IMR-90 (cell line): ENCODE measurements at regions not wholly inside any gene's neighbourhood (a gene's known extent, or its start where the extent isn't known, plus 50 kb on each side); places are given as distances from the start of the nearest gene placed in this dataset.

ENCODE experiments used
- ATAC-seq: fragments of 200-7000 bp; cut with Tn5 transposase; 2 replicates; pipeline ENCODE4 v1.9.1; 2020; ENCODE audit warnings: low read depth, mild to moderate bottlenecking, moderate library complexity
- BruUV-seq: library from RNA; stranded (reverse); fragments of 400-500 nt; replicated peaks from 2 replicates; lab custom pipeline; 2021; lab: Mats Ljungman, UMichigan
- CTCF ChIA-PET: fragments of 300-600 bp; formaldehyde crosslinking; extraction: SDS; loops from one replicate; lab custom pipeline; 2021; ENCODE audit warnings: antibody characterized with exemption; lab: Yijun Ruan, JAX
- POLR2A ChIA-PET: fragments of 300-600 bp; sonication (Branson Sonifier 250); formaldehyde crosslinking; loops from one replicate; lab custom pipeline; 2022; ENCODE audit warnings: antibody characterized with exemption; ENCODE audit not compliant: unreplicated experiment; lab: Charles Lee
- DNase-seq: peaks from one replicate; pipeline ENCODE4 v3.0.0; 2013
- H2AFZ ChIP-seq: replicated peaks from 2 replicates; pipeline ENCODE3; 2013; ENCODE audit warnings: low read length, mild to moderate bottlenecking; ENCODE audit not compliant: poor library complexity
- H2AK5ac ChIP-seq: 2 replicates; pipeline ENCODE4 v1.6.1; 2013; ENCODE audit warnings: low read depth, low read length, inconsistent platforms
- H2AK9ac ChIP-seq: replicated peaks from 2 replicates; pipeline ENCODE3; 2013; ENCODE audit warnings: mild to moderate bottlenecking, low read depth, low read length, moderate library complexity; ENCODE audit not compliant: poor library complexity
- H2BK120ac ChIP-seq: 2 replicates; pipeline ENCODE4 v1.6.1; 2013; ENCODE audit warnings: low read depth, low read length, inconsistent platforms
- H2BK15ac ChIP-seq: 3 replicates; pipeline ENCODE4 v1.6.1; 2013; ENCODE audit warnings: low read depth, low read length, inconsistent platforms
- H2BK20ac ChIP-seq: 2 replicates; pipeline ENCODE4 v1.6.1; 2013; ENCODE audit warnings: low read depth, mild to moderate bottlenecking, inconsistent platforms, low read length, moderate library complexity
- H2BK5ac ChIP-seq: 2 replicates; pipeline ENCODE4 v1.6.1; 2013; ENCODE audit warnings: mild to moderate bottlenecking, low read depth, low read length, inconsistent platforms; ENCODE audit not compliant: poor library complexity, severe bottlenecking
- H3K14ac ChIP-seq: replicated peaks from 2 replicates; pipeline ENCODE4 v1.6.1; 2013; ENCODE audit warnings: low read depth, low read length, inconsistent platforms
- H3K18ac ChIP-seq: 2 replicates; pipeline ENCODE4 v1.6.1; 2013; ENCODE audit warnings: low read depth, low read length, control low read depth
- H3K23ac ChIP-seq: 2 replicates; pipeline ENCODE4 v1.6.1; 2013; ENCODE audit warnings: low read depth, low read length, inconsistent platforms
- H3K27ac ChIP-seq: 2 replicates; pipeline ENCODE4 v1.5.1; 2013; ENCODE audit warnings: mild to moderate bottlenecking, control low read depth, low read length; ENCODE audit not compliant: insufficient read depth
- H3K27me3 ChIP-seq: 2 replicates; pipeline ENCODE4 v1.6.1; 2013; ENCODE audit warnings: low read length; ENCODE audit not compliant: control insufficient read depth, insufficient read depth
- H3K36me3 ChIP-seq: 2 replicates; pipeline ENCODE4 v1.6.1; 2013; ENCODE audit warnings: low read length, mixed read lengths; ENCODE audit not compliant: control insufficient read depth, insufficient read depth
- H3K4ac ChIP-seq: 2 replicates; pipeline ENCODE4 v1.6.1; 2013; ENCODE audit warnings: low read depth, low read length, inconsistent platforms
- H3K4me1 ChIP-seq: 2 replicates; pipeline ENCODE4 v1.6.1; 2013; ENCODE audit warnings: low read length, mixed read lengths; ENCODE audit not compliant: control insufficient read depth, insufficient read depth
- H3K4me2 ChIP-seq: 2 replicates; pipeline ENCODE4 v1.6.1; 2013; ENCODE audit warnings: low read depth, mild to moderate bottlenecking, control low read depth, low read length, moderate library complexity
- H3K4me3 ChIP-seq: 2 replicates; pipeline ENCODE4 v1.5.1; 2013; ENCODE audit warnings: low read depth, mild to moderate bottlenecking, control low read depth, low read length, moderate library complexity; ENCODE audit not compliant: insufficient read depth
- H3K56ac ChIP-seq: 2 replicates; pipeline ENCODE4 v1.6.1; 2013; ENCODE audit warnings: low read length, inconsistent platforms; ENCODE audit not compliant: insufficient read depth; ENCODE audit errors: extremely low read depth
- H3K79me1 ChIP-seq, 2 experiments: 2 replicates each; pipeline ENCODE4 v1.6.1; 2013; ENCODE audit warnings: low read length in 2 of 2, inconsistent platforms in 1 of 2, low read depth in 1 of 2
- H3K9ac ChIP-seq: 2 replicates; pipeline ENCODE4 v1.6.1; 2013; ENCODE audit warnings: low read depth, low read length, control low read depth
- H3K9me1 ChIP-seq: 2 replicates; pipeline ENCODE4 v1.6.1; 2013; ENCODE audit warnings: low read length, inconsistent platforms; ENCODE audit not compliant: insufficient read depth
- H3K9me3 ChIP-seq: 2 replicates; pipeline ENCODE4 v1.6.1; 2013; ENCODE audit warnings: low read length; ENCODE audit not compliant: control insufficient read depth, insufficient read depth
- H4K20me1 ChIP-seq: 2 replicates; pipeline ENCODE4 v1.6.1; 2013; ENCODE audit warnings: low read length, inconsistent platforms; ENCODE audit not compliant: insufficient read depth
- H4K5ac ChIP-seq: 2 replicates; pipeline ENCODE4 v1.6.1; 2013; ENCODE audit warnings: mild to moderate bottlenecking, low read depth, low read length, control low read depth
- H4K8ac ChIP-seq, 2 experiments: 2 replicates each; pipeline ENCODE4 v1.6.1; 2013; ENCODE audit warnings: low read depth in 2 of 2, low read length in 2 of 2, control low read depth in 1 of 2, inconsistent platforms in 1 of 2
- H4K91ac ChIP-seq: 2 replicates; pipeline ENCODE4 v1.6.1; 2013; ENCODE audit warnings: low read depth, low read length, inconsistent platforms; ENCODE audit not compliant: insufficient read depth
- CEBPB ChIP-seq: IDR thresholded peaks from 2 replicates; pipeline ENCODE4 v1.6.1; 2012; ENCODE audit warnings: low read depth, low read length, improper control_type of control experiment
- CHD1 ChIP-seq: IDR thresholded peaks from 2 replicates; pipeline ENCODE4 v1.6.1; 2012; ENCODE audit warnings: low read depth, low read length, improper control_type of control experiment
- MXI1 ChIP-seq: IDR thresholded peaks from 2 replicates; pipeline ENCODE4 v1.6.1; 2012; ENCODE audit warnings: low read depth, mild to moderate bottlenecking, low read length, moderate library complexity, borderline replicate concordance
- POLR2A ChIP-seq: IDR thresholded peaks from 2 replicates; pipeline ENCODE4 v1.6.1; 2012; ENCODE audit warnings: mild to moderate bottlenecking, low read depth, low read length
- RAD21 ChIP-seq: IDR thresholded peaks from 2 replicates; pipeline ENCODE4 v1.6.1; 2012; ENCODE audit warnings: low read length, improper control_type of control experiment
- RFX5 ChIP-seq: IDR thresholded peaks from 2 replicates; pipeline ENCODE4 v1.8.0; 2012; ENCODE audit warnings: low read depth, mild to moderate bottlenecking, low read length, moderate library complexity
- SMC3 ChIP-seq: fragments of 150-350 bp; IDR thresholded peaks from 2 replicates; pipeline ENCODE4 v1.6.1; 2016; ENCODE audit warnings: low read depth, mild to moderate bottlenecking, antibody characterized with exemption, low read length, moderate library complexity
- WGBS, 2 experiments: methylation state at CpG; one replicate each; pipeline versions ENCODE4 v1.1.5 to v1.1.7; 2013; ENCODE audit warnings: missing lambda C conversion rate in 2 of 2; ENCODE audit not compliant: insufficient read length in 1 of 2; ENCODE audit errors: extremely low coverage in 2 of 2; 5-methylcytosine and 5-hydroxymethylcytosine counted together
- dilution Hi-C: fragments of 300-500 bp; cut with HindIII; formaldehyde crosslinking; loops from one replicate; pipeline ENCODE4 v1.14.3; 2018; ENCODE audit warnings: low sequenced_read_pairs; ENCODE audit not compliant: unreplicated experiment
- in situ Hi-C: fragments of 300-500 bp; cut with MboI; formaldehyde crosslinking; loops from 3 replicates; pipeline ENCODE4 v1.14.3; 2019; ENCODE audit warnings: low sequenced_read_pairs, inconsistent platforms, mixed read lengths
- intact Hi-C: fragments of 100-400 bp; cut with micrococcal nuclease; formaldehyde crosslinking; loops from 2 replicates; pipeline ENCODE4 v1.10.0; 2022

- no peak overlapping the region for H2AK5ac ChIP-seq
- no peak overlapping the region for H4K8ac ChIP-seq
- TF ChIP-seq MXI1 (no peak), RAD21 (no peak), CHD1 (no peak), CEBPB (no peak), SMC3 (no peak), RFX5 (no peak), POLR2A (no peak)
- no peak overlapping the region for H3K14ac ChIP-seq
- BruUV-seq, result no TSS peak
- H4K20me1 ChIP-seq, result no peaks in the 10 kb centered on the region
- H2AFZ ChIP-seq, result no peak overlapping the region
- H3K4ac ChIP-seq, result no peak overlapping the region
- ChIA-PET CTCF (no interaction called here), POLR2A (no interaction called here)
- no peaks in the 10 kb centered on the region for H3K27me3 ChIP-seq
- H4K91ac ChIP-seq, result no peak overlapping the region
- dilution Hi-C loops (no loop called here), intact Hi-C loops (no loop called here), in situ Hi-C loops (no loop called here)
- H3K9me1 ChIP-seq, result no peaks in the 10 kb centered on the region
- no peak overlapping the region for H3K56ac ChIP-seq
- H3K23ac ChIP-seq, result no peak overlapping the region
- H3K4me3 ChIP-seq, result no peak overlapping the region
- H2BK20ac ChIP-seq, result no peak overlapping the region
- H3K79me1 ChIP-seq, result no peaks in the 10 kb centered on the region
- no peaks in the 10 kb centered on the region for H3K4me1 ChIP-seq
- no peak overlapping the region for H2BK15ac ChIP-seq
- H3K4me2 ChIP-seq, result no peak overlapping the region
- H2BK5ac ChIP-seq, result no peak overlapping the region
- no peaks in the 10 kb centered on the region for H3K36me3 ChIP-seq
- no peak overlapping the region for H4K5ac ChIP-seq
- 0% methylated on average over 1 of the region's 3 CpGs; no CpG with 5 or more reads in 1 of the 2 experiments for WGBS, 2 experiments
- H3K9me3 ChIP-seq, result no peaks in the 10 kb centered on the region
- ATAC-seq (no peak), DNase-seq (no peak)
- no peak overlapping the region for H3K9ac ChIP-seq
- no peak overlapping the region for H3K18ac ChIP-seq
- no peak overlapping the region for H2BK120ac ChIP-seq
- H3K27ac ChIP-seq, result no peak overlapping the region
- H2AK9ac ChIP-seq, result no peak overlapping the region
Measured at GRCh38 chr4:57854748-57855147, 744.6 kb upstream of the IGFBP7 start.
